NB4 (cell line): ENCODE measurements at regions not wholly inside any gene's neighbourhood (a gene's known extent, or its start where the extent isn't known, plus 50 kb on each side); places are given as distances from the start of the nearest gene placed in this dataset.

Source experiments
- DNase-seq: peaks from one replicate; pipeline ENCODE4 v3.0.0; 2010; ENCODE audit warnings: low read depth
- H3K4me3 ChIP-seq: one replicate; pipeline ENCODE4 v1.5.1; 2011; ENCODE audit warnings: mild to moderate bottlenecking, low read depth, low read length, moderate library complexity
- CTCF ChIP-seq: IDR thresholded peaks from one replicate; pipeline ENCODE4 v1.5.1; 2012; ENCODE audit warnings: low read depth, low read length
- MAX ChIP-seq: IDR thresholded peaks from 2 replicates; pipeline ENCODE4 v1.6.1; 2011; ENCODE audit warnings: low read depth, low read length
- MYC ChIP-seq: IDR thresholded peaks from 2 replicates; pipeline ENCODE4 v1.6.1; 2011; ENCODE audit warnings: low read depth, low read length
- POLR2A ChIP-seq: IDR thresholded peaks from 2 replicates; pipeline ENCODE4 v1.6.1; 2011; ENCODE audit warnings: mild to moderate bottlenecking; ENCODE audit not compliant: insufficient read length; ENCODE audit errors: extremely low read depth

- no peak for DNase-seq
- no peak overlapping the region for H3K4me3 ChIP-seq
- no peak for TF ChIP-seq POLR2A
- TF ChIP-seq MYC, result no peak
Measured at GRCh38 chr18:51510020-51510419, 312.5 kb upstream of the MEX3C start.

GRCh38 chr18:51513517-51513916, 316.0 kb upstream of the MEX3C start:
- no peak overlapping the region for H3K4me3 ChIP-seq
- TF ChIP-seq CTCF (no peak), MYC (no peak), MAX (no peak), POLR2A (no peak)

GRCh38 chr18:51514128-51514527, 316.6 kb upstream of the MEX3C start:
- TF ChIP-seq POLR2A (no peak), MAX (no peak), MYC (no peak), CTCF (no peak)
- H3K4me3 ChIP-seq, result no peak overlapping the region
- DNase-seq, result no peak

More at GRCh38 chr18:51513517-51513916, 316.0 kb upstream of the MEX3C start:
- DNase-seq, result no peak

- TF ChIP-seq MYC (no peak), MAX (no peak), CTCF (no peak), POLR2A (no peak)
- no peak for DNase-seq
- H3K4me3 ChIP-seq, result no peak overlapping the region
Measured at GRCh38 chr18:51516478-51517038, 319.1 kb upstream of the MEX3C start.

- no peak overlapping the region for H3K4me3 ChIP-seq
- TF ChIP-seq POLR2A, result no peak
- no peak for DNase-seq
Measured at GRCh38 chr18:51519571-51519970, 322.1 kb upstream of the MEX3C start.

- no peak overlapping the region for H3K4me3 ChIP-seq
- DNase-seq, result no peak
- TF ChIP-seq MAX, result no peak
- TF ChIP-seq CTCF, result no peak
- no peak for TF ChIP-seq POLR2A
- no peak for TF ChIP-seq MYC
Measured at GRCh38 chr18:51520676-51521180, 323.2 kb upstream of the MEX3C start.

GRCh38 chr18:51522338-51522737, 324.9 kb upstream of the MEX3C start:
- DNase-seq, result no peak
- TF ChIP-seq POLR2A (no peak), MYC (no peak), MAX (no peak)
- H3K4me3 ChIP-seq, result no peak overlapping the region
